OCI-LY3 (cell line): ENCODE measurements at regions not wholly inside any gene's neighbourhood (a gene's known extent, or its start where the extent isn't known, plus 50 kb on each side); places are given as distances from the start of the nearest gene placed in this dataset.
"Not testable (repeated sequence)": the region's sequence is repeated elsewhere in the genome, so short reads cannot be mapped to it uniquely, and the experiment has no call there.

Experiments
- H2AFZ ChIP-seq: fragments of 200-600, 300-600 bp; shearing (Covaris generic); 2 replicates; pipeline ENCODE4 v1.6.0; 2014; ENCODE audit warnings: antibody characterized with exemption, low read depth, low read length
- H3K27ac ChIP-seq: fragments of 200-600, 300-600 bp; sonication (generic); 2 replicates; pipeline ENCODE4 v1.5.1; 2014; ENCODE audit warnings: mild to moderate bottlenecking, low read length, moderate library complexity, mixed read lengths
- H3K27me3 ChIP-seq: fragments of 200-600, 300-600 bp; sonication (generic); 2 replicates; pipeline ENCODE4 v1.6.1; 2014; ENCODE audit warnings: low read depth, low read length, mixed read lengths
- H3K36me3 ChIP-seq: fragments of 200-600, 300-600 bp; sonication (generic); replicated peaks from 2 replicates; pipeline ENCODE3; 2014; ENCODE audit warnings: low read depth, low read length, mixed read lengths
- H3K4me1 ChIP-seq: fragments of 300-600, 200-600 bp; sonication (generic); 2 replicates; pipeline ENCODE4 v1.6.1; 2014; ENCODE audit warnings: low read length, mixed read lengths
- H3K4me2 ChIP-seq: fragments of 200-600, 300-600 bp; sonication (generic); 2 replicates; pipeline ENCODE4 v1.6.1; 2014; ENCODE audit warnings: low read length, mixed read lengths
- H3K4me3 ChIP-seq: fragments of 300-600, 200-600 bp; sonication (generic); 2 replicates; pipeline ENCODE4 v1.5.1; 2014; ENCODE audit warnings: antibody characterized with exemption, mild to moderate bottlenecking, low read length, moderate library complexity
- H3K79me2 ChIP-seq: fragments of 300-600, 200-600 bp; shearing (Covaris generic); 2 replicates; pipeline ENCODE4 v1.6.1; 2014; ENCODE audit warnings: mild to moderate bottlenecking, low read length, mixed read lengths
- H3K9ac ChIP-seq: fragments of 300-600, 200-600 bp; shearing (Covaris generic); 2 replicates; pipeline ENCODE4 v1.6.0; 2014; ENCODE audit warnings: mild to moderate bottlenecking, low read length, moderate library complexity
- H3K9me3 ChIP-seq: fragments of 200-600, 300-600 bp; shearing (Covaris generic); 2 replicates; pipeline ENCODE4 v1.6.1; 2014; ENCODE audit warnings: low read length, mixed read lengths; ENCODE audit not compliant: insufficient read depth
- H4K20me1 ChIP-seq: fragments of 200-600, 300-600 bp; sonication (generic); 2 replicates; pipeline ENCODE4 v1.6.1; 2016; ENCODE audit warnings: low read length, mixed read lengths; ENCODE audit not compliant: insufficient read depth
- EZH2phosphoT487 ChIP-seq: fragments of 200-600 bp; shearing (Covaris generic); IDR thresholded peaks from 2 replicates; pipeline ENCODE4 v1.6.1; 2018; ENCODE audit warnings: antibody characterized with exemption, mixed run types, low read depth
- TF ChIP-seq, protein P1 (sequence below): fragments of 200-600, 300-600 bp; sonication (generic); IDR thresholded peaks from 2 replicates; pipeline ENCODE4 v1.5.1; 2014; ENCODE audit warnings: antibody characterized with exemption, low read length, low read depth

DNA sequence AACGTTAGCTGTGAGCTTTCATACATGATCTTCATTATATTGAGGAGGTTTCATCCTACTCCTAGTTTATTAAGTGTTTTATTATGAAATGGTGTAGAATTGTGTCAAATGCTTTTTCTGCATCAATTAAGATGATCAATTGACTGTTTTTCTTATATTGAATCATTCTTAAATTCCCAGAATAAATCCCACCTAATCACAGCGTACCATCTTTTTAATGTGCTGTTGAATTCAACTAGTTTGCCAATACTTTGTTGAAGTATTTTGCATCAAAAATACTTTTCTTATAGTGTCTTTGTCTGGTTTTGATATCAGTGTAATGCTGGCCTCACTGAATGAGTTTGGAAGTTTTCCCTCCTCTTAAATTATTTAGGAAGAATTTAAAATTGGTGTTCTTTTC, 138.6 kb upstream of the SGCG start:
- no peak overlapping the region for H2AFZ ChIP-seq

DNA sequence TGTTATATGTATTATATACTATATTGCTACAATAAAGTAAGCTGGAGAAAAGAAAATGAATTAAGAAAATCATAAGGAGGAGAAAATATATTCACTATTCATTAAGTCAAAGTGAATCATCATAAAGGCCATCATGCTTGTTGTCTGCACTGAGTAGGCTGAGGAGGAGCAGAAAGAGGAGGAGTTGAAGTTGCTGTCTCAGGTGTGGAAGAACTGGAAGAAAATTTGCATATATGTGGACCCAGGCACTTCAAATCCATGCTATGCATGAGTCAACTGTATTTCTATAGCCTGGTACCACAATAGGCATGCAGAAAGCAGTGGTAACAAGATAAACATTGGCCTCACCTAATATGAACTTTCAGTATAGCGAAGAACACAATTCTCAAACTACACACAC, 135.9 kb upstream of the SGCG start:
- Histone ChIP-seq H3K79me2 (no peaks in the 10 kb centered on the region), H3K27ac (no peak overlapping the region), H3K4me1 (no peaks in the 10 kb centered on the region), H3K27me3 (no peaks in the 10 kb centered on the region), H2AFZ (no peak overlapping the region), H3K9me3 (no peaks in the 10 kb centered on the region), H3K4me2 (no peak overlapping the region), H3K4me3 (no peak overlapping the region), H3K9ac (no peak overlapping the region), H4K20me1 (no peaks in the 10 kb centered on the region), H3K36me3 (no peaks in the 10 kb centered on the region)
- no peak for TF ChIP-seq EZH2phosphoT487
- TF ChIP-seq, protein P1, sequence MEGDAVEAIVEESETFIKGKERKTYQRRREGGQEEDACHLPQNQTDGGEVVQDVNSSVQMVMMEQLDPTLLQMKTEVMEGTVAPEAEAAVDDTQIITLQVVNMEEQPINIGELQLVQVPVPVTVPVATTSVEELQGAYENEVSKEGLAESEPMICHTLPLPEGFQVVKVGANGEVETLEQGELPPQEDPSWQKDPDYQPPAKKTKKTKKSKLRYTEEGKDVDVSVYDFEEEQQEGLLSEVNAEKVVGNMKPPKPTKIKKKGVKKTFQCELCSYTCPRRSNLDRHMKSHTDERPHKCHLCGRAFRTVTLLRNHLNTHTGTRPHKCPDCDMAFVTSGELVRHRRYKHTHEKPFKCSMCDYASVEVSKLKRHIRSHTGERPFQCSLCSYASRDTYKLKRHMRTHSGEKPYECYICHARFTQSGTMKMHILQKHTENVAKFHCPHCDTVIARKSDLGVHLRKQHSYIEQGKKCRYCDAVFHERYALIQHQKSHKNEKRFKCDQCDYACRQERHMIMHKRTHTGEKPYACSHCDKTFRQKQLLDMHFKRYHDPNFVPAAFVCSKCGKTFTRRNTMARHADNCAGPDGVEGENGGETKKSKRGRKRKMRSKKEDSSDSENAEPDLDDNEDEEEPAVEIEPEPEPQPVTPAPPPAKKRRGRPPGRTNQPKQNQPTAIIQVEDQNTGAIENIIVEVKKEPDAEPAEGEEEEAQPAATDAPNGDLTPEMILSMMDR: no peak

More for the DNA sequence above, 138.6 kb upstream of the SGCG start:
- peaks cover 5% of the 10 kb centered on the region; the same call in 1 of the 2 replicates for H3K27me3 ChIP-seq
- TF ChIP-seq EZH2phosphoT487: no peak
- TF ChIP-seq, protein P1: no peak
- no peaks in the 10 kb centered on the region for H3K9me3 ChIP-seq
- H3K4me1 ChIP-seq: no peaks in the 10 kb centered on the region
- H3K27ac ChIP-seq: no peak overlapping the region
- no peaks in the 10 kb centered on the region for H3K79me2 ChIP-seq
- H4K20me1 ChIP-seq: no peaks in the 10 kb centered on the region
- H3K4me2 ChIP-seq: no peak overlapping the region
- H3K9ac ChIP-seq: no peak overlapping the region
- H3K4me3 ChIP-seq: no peak overlapping the region
- H3K36me3 ChIP-seq: no peaks in the 10 kb centered on the region

DNA sequence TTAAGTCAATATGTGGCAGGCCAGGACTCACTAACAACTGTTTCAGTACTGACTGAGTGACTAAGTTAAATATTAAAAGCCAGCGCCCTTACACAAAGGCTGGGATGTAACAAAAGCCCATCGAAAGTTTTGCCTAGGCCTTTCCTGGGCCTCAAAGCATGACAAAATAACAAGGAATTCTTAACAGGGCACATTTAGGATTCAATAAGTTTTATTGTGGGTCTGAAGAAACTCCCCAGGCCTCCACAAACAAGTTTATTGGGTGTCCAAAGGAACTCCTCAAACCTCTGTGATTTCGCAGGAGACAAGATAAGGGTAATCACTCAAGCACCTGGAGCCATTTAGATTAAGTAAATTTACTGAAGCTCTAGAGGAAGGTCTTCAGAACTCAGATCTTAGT, 130.7 kb upstream of the SGCG start:
- Histone ChIP-seq H2AFZ (no peak overlapping the region), H3K27me3 (no peaks in the 10 kb centered on the region), H3K36me3 (no peaks in the 10 kb centered on the region), H4K20me1 (no peaks in the 10 kb centered on the region), H3K9ac (no peak overlapping the region), H3K4me2 (no peak overlapping the region), H3K4me1 (no peaks in the 10 kb centered on the region), H3K79me2 (no peaks in the 10 kb centered on the region), H3K4me3 (no peak overlapping the region), H3K9me3 (no peaks in the 10 kb centered on the region), H3K27ac (no peak overlapping the region)
- TF ChIP-seq, protein P1: no peak
- no peak for TF ChIP-seq EZH2phosphoT487

DNA sequence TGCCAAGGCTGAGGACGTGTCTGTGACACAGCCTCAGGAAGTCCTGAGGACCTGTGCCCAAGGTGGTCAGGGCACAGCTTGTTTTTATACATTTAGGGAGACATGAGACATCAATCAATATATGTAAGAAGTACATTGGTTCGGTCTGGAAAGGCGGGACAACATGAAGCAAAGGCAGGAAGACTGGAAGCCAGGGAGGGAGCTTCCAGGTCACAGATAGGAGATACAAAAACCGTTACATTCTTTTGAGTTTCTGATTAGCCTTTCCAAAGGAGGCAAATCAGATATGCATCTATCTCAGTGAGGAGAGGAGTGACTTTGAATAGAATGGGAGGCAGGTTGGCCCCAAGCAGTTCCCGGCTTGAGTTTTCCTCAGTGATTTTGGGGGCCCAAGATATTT, 127.1 kb upstream of the SGCG start:
- H3K27ac ChIP-seq, H3K4me2 ChIP-seq, H2AFZ ChIP-seq, H3K4me1 ChIP-seq, H4K20me1 ChIP-seq, H3K27me3 ChIP-seq, H3K36me3 ChIP-seq, H3K9me3 ChIP-seq, H3K4me3 ChIP-seq, H3K79me2 ChIP-seq, H3K9ac ChIP-seq: not testable (repeated sequence)

DNA sequence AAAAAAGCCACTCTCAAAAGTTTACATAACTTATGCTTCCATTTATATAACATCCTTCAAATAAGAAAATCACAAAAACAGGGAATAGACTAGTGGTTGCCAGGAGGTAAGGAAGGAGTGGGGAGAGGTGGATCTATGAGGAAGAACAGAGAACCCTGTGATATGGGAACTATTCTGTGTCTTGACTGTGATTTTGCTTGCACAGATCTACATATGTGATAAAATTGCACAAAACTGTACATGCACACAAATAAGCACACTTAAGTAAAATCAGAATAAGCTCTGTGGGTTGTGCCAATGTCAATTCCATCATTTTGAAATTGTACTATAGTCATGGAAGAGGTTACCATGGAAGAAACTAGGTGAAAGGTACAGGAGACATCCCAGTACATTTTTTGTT, 121.6 kb upstream of the SGCG start:
- H3K4me3 ChIP-seq: no peak overlapping the region
- TF ChIP-seq, protein P1: no peak
- no peak for TF ChIP-seq EZH2phosphoT487
- no peak overlapping the region for H2AFZ ChIP-seq
- H3K4me2 ChIP-seq: no peak overlapping the region
- no peak overlapping the region for H3K27ac ChIP-seq
- H3K9me3 ChIP-seq: no peaks in the 10 kb centered on the region
- no peak overlapping the region for H3K9ac ChIP-seq
- H3K4me1 ChIP-seq: no peaks in the 10 kb centered on the region
- no peaks in the 10 kb centered on the region for H3K27me3 ChIP-seq
- no peaks in the 10 kb centered on the region for H3K36me3 ChIP-seq
- no peaks in the 10 kb centered on the region for H4K20me1 ChIP-seq
- no peaks in the 10 kb centered on the region for H3K79me2 ChIP-seq
